IMR-90 (cell line): ENCODE measurements at regions not wholly inside any gene's neighbourhood (a gene's known extent, or its start where the extent isn't known, plus 50 kb on each side); places are given as distances from the start of the nearest gene placed in this dataset.

Experiments
- FOS ChIP-seq: fragments of 150-350 bp; IDR thresholded peaks from 2 replicates; pipeline ENCODE4 v1.6.1; 2016; ENCODE audit warnings: low read depth, low read length
- MXI1 ChIP-seq: IDR thresholded peaks from 2 replicates; pipeline ENCODE4 v1.6.1; 2012; ENCODE audit warnings: low read depth, mild to moderate bottlenecking, low read length, moderate library complexity, borderline replicate concordance
- POLR2A ChIP-seq: IDR thresholded peaks from 2 replicates; pipeline ENCODE4 v1.6.1; 2012; ENCODE audit warnings: mild to moderate bottlenecking, low read depth, low read length
- RAD21 ChIP-seq: IDR thresholded peaks from 2 replicates; pipeline ENCODE4 v1.6.1; 2012; ENCODE audit warnings: low read length, improper control_type of control experiment
- SMC3 ChIP-seq: fragments of 150-350 bp; IDR thresholded peaks from 2 replicates; pipeline ENCODE4 v1.6.1; 2016; ENCODE audit warnings: low read depth, mild to moderate bottlenecking, antibody characterized with exemption, low read length, moderate library complexity
- USF2 ChIP-seq: fragments of 150-350 bp; IDR thresholded peaks from 2 replicates; pipeline ENCODE4 v1.6.1; 2017; ENCODE audit warnings: mild to moderate bottlenecking, antibody characterized with exemption, low read length, low read depth
- TF ChIP-seq, protein P1 (sequence below): conservative IDR thresholded peaks from 2 replicates; pipeline ENCODE4 v1.5.1; 2012; ENCODE audit warnings: mild to moderate bottlenecking, low read depth, low read length, improper control_type of control experiment

GRCh38 chr1:58119971-58120370 is 426.6 kb downstream of the OMA1 start:
- TF ChIP-seq, protein P1, sequence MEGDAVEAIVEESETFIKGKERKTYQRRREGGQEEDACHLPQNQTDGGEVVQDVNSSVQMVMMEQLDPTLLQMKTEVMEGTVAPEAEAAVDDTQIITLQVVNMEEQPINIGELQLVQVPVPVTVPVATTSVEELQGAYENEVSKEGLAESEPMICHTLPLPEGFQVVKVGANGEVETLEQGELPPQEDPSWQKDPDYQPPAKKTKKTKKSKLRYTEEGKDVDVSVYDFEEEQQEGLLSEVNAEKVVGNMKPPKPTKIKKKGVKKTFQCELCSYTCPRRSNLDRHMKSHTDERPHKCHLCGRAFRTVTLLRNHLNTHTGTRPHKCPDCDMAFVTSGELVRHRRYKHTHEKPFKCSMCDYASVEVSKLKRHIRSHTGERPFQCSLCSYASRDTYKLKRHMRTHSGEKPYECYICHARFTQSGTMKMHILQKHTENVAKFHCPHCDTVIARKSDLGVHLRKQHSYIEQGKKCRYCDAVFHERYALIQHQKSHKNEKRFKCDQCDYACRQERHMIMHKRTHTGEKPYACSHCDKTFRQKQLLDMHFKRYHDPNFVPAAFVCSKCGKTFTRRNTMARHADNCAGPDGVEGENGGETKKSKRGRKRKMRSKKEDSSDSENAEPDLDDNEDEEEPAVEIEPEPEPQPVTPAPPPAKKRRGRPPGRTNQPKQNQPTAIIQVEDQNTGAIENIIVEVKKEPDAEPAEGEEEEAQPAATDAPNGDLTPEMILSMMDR: no peak
- TF ChIP-seq FOS: no peak
- no peak for TF ChIP-seq POLR2A
- TF ChIP-seq USF2: no peak
- no peak for TF ChIP-seq RAD21
- no peak for TF ChIP-seq MXI1
- no peak for TF ChIP-seq SMC3
